Neural cell (in vitro differentiated cells): ENCODE measurements at regions not wholly inside any gene's neighbourhood (a gene's known extent, or its start where the extent isn't known, plus 50 kb on each side); places are given as distances from the start of the nearest gene placed in this dataset.

Experiments used
- H2AFZ ChIP-seq: fragments of 200-600, 300-800 bp; sonication (generic), shearing (Covaris generic); 2 replicates; pipeline ENCODE4 v1.6.0; 2014; ENCODE audit warnings: low read depth, mild to moderate bottlenecking, antibody characterized with exemption, low read length, moderate library complexity
- H3F3A ChIP-seq: fragments of 200-600 bp; shearing (Covaris generic); 2 replicates; pipeline ENCODE4 v1.6.1; 2016; ENCODE audit warnings: mild to moderate bottlenecking, moderate library complexity, mixed read lengths, antibody characterized with exemption, low read length; ENCODE audit not compliant: insufficient read depth, poor library complexity, severe bottlenecking
- H3K27ac ChIP-seq: fragments of 200-600, 300-800 bp; sonication (generic), shearing (Covaris generic); 2 replicates; pipeline ENCODE4 v1.5.1; 2014; ENCODE audit warnings: mild to moderate bottlenecking, low read length, moderate library complexity
- H3K27me3 ChIP-seq: fragments of 300-800, 200-600 bp; sonication (generic), shearing (Covaris generic); 2 replicates; pipeline ENCODE4 v1.6.0; 2014; ENCODE audit warnings: mild to moderate bottlenecking, low read depth, low read length, moderate library complexity; ENCODE audit not compliant: insufficient read depth
- H3K36me3 ChIP-seq: fragments of 300-800, 200-600 bp; sonication (generic), shearing (Covaris generic); 2 replicates; pipeline ENCODE4 v1.5.1; 2014; ENCODE audit warnings: mild to moderate bottlenecking, antibody characterized with exemption, low read length, moderate library complexity; ENCODE audit not compliant: insufficient read depth
- H3K4me2 ChIP-seq: fragments of 300-800, 200-600 bp; sonication (generic), shearing (Covaris generic); 2 replicates; pipeline ENCODE4 v1.6.0; 2014; ENCODE audit warnings: mild to moderate bottlenecking, low read length
- H3K4me3 ChIP-seq: fragments of 300-800, 200-600 bp; sonication (generic), shearing (Covaris generic); 2 replicates; pipeline ENCODE4 v1.5.1; 2014; ENCODE audit warnings: mild to moderate bottlenecking, low read length, moderate library complexity
- H3K79me2 ChIP-seq: fragments of 200-600 bp; shearing (Covaris generic); replicated peaks from 2 replicates; pipeline ENCODE4 v1.6.0; 2014; ENCODE audit warnings: mild to moderate bottlenecking, low read length, moderate library complexity; ENCODE audit not compliant: insufficient read depth
- H3K9ac ChIP-seq: fragments of 300-800, 200-600 bp; sonication (generic), shearing (Covaris generic); 2 replicates; pipeline ENCODE4 v1.6.1; 2016; ENCODE audit warnings: mild to moderate bottlenecking, low read length, mixed read lengths
- H3K9me2 ChIP-seq: fragments of 200-600 bp; shearing (Covaris generic); 2 replicates; pipeline ENCODE4 v1.6.1; 2016; ENCODE audit warnings: mild to moderate bottlenecking, low read length, mixed read lengths; ENCODE audit not compliant: insufficient read depth
- H3K9me3 ChIP-seq: fragments of 200-600, 300-800 bp; sonication (generic), shearing (Covaris generic); 2 replicates; pipeline ENCODE4 v1.6.1; 2016; ENCODE audit warnings: mild to moderate bottlenecking, mixed run types, low read length, moderate library complexity, mixed read lengths
- H4K20me1 ChIP-seq: fragments of 200-600 bp; shearing (Covaris generic); 2 replicates; pipeline ENCODE4 v1.6.1; 2016; ENCODE audit warnings: mild to moderate bottlenecking, mixed run types; ENCODE audit not compliant: insufficient read depth
- CTCF ChIP-seq: fragments of 450-650 bp; IDR thresholded peaks from 2 replicates; pipeline ENCODE4 v1.5.1; 2014; ENCODE audit warnings: antibody characterized with exemption, mild to moderate bottlenecking, moderate library complexity; ENCODE audit not compliant: poor library complexity, severe bottlenecking
- EP300 ChIP-seq: fragments of 450-650 bp; conservative IDR thresholded peaks from 2 replicates; pipeline ENCODE4 v1.6.1; 2014; ENCODE audit warnings: antibody characterized with exemption, mild to moderate bottlenecking, moderate library complexity; ENCODE audit not compliant: poor library complexity, severe bottlenecking
- EZH2 ChIP-seq: fragments of 200-600, 300-800 bp; shearing (Covaris generic), sonication (generic); IDR thresholded peaks from 2 replicates; pipeline ENCODE4 v1.6.1; 2014; ENCODE audit warnings: antibody characterized with exemption, low read length, borderline replicate concordance, mild to moderate bottlenecking; ENCODE audit not compliant: insufficient read depth, poor library complexity, severe bottlenecking
- MXI1 ChIP-seq: fragments of 450-650 bp; conservative IDR thresholded peaks from 2 replicates; pipeline ENCODE4 v1.6.1; 2014; ENCODE audit warnings: antibody characterized with exemption, mild to moderate bottlenecking; ENCODE audit not compliant: poor library complexity, severe bottlenecking
- POLR2AphosphoS5 ChIP-seq: IDR thresholded peaks from 2 replicates; pipeline ENCODE4 v1.6.1; 2012
- RAD21 ChIP-seq: fragments of 450-650 bp; conservative IDR thresholded peaks from 2 replicates; pipeline ENCODE4 v1.6.1; 2014; ENCODE audit warnings: antibody characterized with exemption, mild to moderate bottlenecking, moderate library complexity
- REST ChIP-seq: IDR thresholded peaks from 2 replicates; pipeline ENCODE4 v1.6.1; 2012; ENCODE audit warnings: borderline replicate concordance
- SMC3 ChIP-seq: fragments of 450-650 bp; conservative IDR thresholded peaks from 2 replicates; pipeline ENCODE4 v1.6.1; 2014; ENCODE audit warnings: antibody characterized with exemption, mild to moderate bottlenecking, moderate library complexity; ENCODE audit not compliant: poor library complexity
- TAF1 ChIP-seq: IDR thresholded peaks from 2 replicates; pipeline ENCODE4 v1.6.1; 2012; ENCODE audit warnings: low read depth

- Histone ChIP-seq H3K9me3 (no peaks in the 10 kb centered on the region), H3K4me2 (no peak overlapping the region), H3K9ac (no peak overlapping the region), H3K4me3 (no peak overlapping the region), H3F3A (no peaks in the 10 kb centered on the region), H3K79me2 (no peaks in the 10 kb centered on the region), H2AFZ (no peak overlapping the region), H3K36me3 (no peaks in the 10 kb centered on the region), H3K27me3 (no peaks in the 10 kb centered on the region), H4K20me1 (no peaks in the 10 kb centered on the region), H3K27ac (no peak overlapping the region), H3K9me2 (no peaks in the 10 kb centered on the region)
- no peak for TF ChIP-seq SMC3
- TF ChIP-seq MXI1: no peak
- TF ChIP-seq RAD21: no peak
- TF ChIP-seq POLR2AphosphoS5: no peak
- TF ChIP-seq TAF1: no peak
- no peak for TF ChIP-seq EZH2
- no peak for TF ChIP-seq EP300
- no peak for TF ChIP-seq CTCF
- no peak for TF ChIP-seq REST
Measured at GRCh38 chr4:147381749-147382148, 99.1 kb upstream of the EDNRA start.

GRCh38 chr4:147388018-147388417, 92.9 kb upstream of the EDNRA start:
- Histone ChIP-seq H3K36me3 (no peaks in the 10 kb centered on the region), H3K9me2 (no peaks in the 10 kb centered on the region), H4K20me1 (no peaks in the 10 kb centered on the region), H3K4me3 (no peak overlapping the region), H3K27ac (no peak overlapping the region), H3F3A (no peaks in the 10 kb centered on the region), H3K9me3 (no peaks in the 10 kb centered on the region), H3K79me2 (no peaks in the 10 kb centered on the region), H3K9ac (no peak overlapping the region), H2AFZ (no peak overlapping the region), H3K4me2 (no peak overlapping the region), H3K27me3 (no peaks in the 10 kb centered on the region)
- TF ChIP-seq REST (no peak), MXI1 (no peak)
